PFSK-1 (cell line): ENCODE measurements at regions not wholly inside any gene's neighbourhood (a gene's known extent, or its start where the extent isn't known, plus 50 kb on each side); places are given as distances from the start of the nearest gene placed in this dataset.

Source experiments
- FOXP2 ChIP-seq: optimal IDR thresholded peaks from 2 replicates; pipeline ENCODE3; 2011; ENCODE audit warnings: borderline replicate concordance, control low read depth, inconsistent platforms; ENCODE audit not compliant: insufficient read depth; ENCODE audit errors: extremely low read length, extremely low read depth
- POLR2AphosphoS5 ChIP-seq: IDR thresholded peaks from 2 replicates; pipeline ENCODE4 v1.6.1; 2012; ENCODE audit warnings: low read depth, mild to moderate bottlenecking, control low read depth, low read length, moderate library complexity
- REST ChIP-seq, 2 experiments: IDR thresholded peaks; 2 replicates each; pipeline versions ENCODE4 v1.6.1 to v1.8.0; 2011 to 2012; ENCODE audit warnings: low read depth in 2 of 2, low read length in 2 of 2, control low read depth in 1 of 2, inconsistent platforms in 1 of 2, mild to moderate bottlenecking in 1 of 2, moderate library complexity in 1 of 2; ENCODE audit not compliant: insufficient read depth in 1 of 2
- TAF1 ChIP-seq: IDR thresholded peaks from 2 replicates; pipeline ENCODE4 v1.6.1; 2012; ENCODE audit warnings: low read length, control low read depth, borderline replicate concordance; ENCODE audit not compliant: insufficient read depth

- TF ChIP-seq TAF1 = no peak
- no peak for TF ChIP-seq POLR2AphosphoS5
- TF ChIP-seq REST (IDR thresholded peaks at IDR 0.05; ENCODE audit: insufficient read depth in 1 of 2, low read depth in 2 of 2, low read length in 2 of 2) = no peak
- no peak for TF ChIP-seq FOXP2
These were observed 90.0 kb upstream of the ANKRD34C start for GRCh38 chr15:79192462-79193036.
